WTC11 (cell line): ENCODE measurements at regions not wholly inside any gene's neighbourhood (a gene's known extent, or its start where the extent isn't known, plus 50 kb on each side); places are given as distances from the start of the nearest gene placed in this dataset.

Source experiments
- ATF2 ChIP-seq: sonication (generic); formaldehyde crosslinking; IDR thresholded peaks from 2 replicates; pipeline ENCODE4 v1.8.1; 2022; ENCODE audit warnings: low read depth, missing genetic modification reagents, borderline replicate concordance
- SP1 ChIP-seq: sonication (generic); formaldehyde crosslinking; conservative IDR thresholded peaks from 2 replicates; pipeline ENCODE4 v1.8.1; 2022; ENCODE audit warnings: missing genetic modification reagents
- TF ChIP-seq, protein P1 (sequence below): sonication (generic); formaldehyde crosslinking; IDR thresholded peaks from 2 replicates; pipeline ENCODE4 v1.8.0; 2022; ENCODE audit warnings: mild to moderate bottlenecking, missing genetic modification reagents
- TF ChIP-seq, protein P2 (sequence below): fragments of 200-600 bp; IDR thresholded peaks from 2 replicates; pipeline ENCODE4 v1.8.0; 2022; ENCODE audit warnings: antibody characterized with exemption

DNA sequence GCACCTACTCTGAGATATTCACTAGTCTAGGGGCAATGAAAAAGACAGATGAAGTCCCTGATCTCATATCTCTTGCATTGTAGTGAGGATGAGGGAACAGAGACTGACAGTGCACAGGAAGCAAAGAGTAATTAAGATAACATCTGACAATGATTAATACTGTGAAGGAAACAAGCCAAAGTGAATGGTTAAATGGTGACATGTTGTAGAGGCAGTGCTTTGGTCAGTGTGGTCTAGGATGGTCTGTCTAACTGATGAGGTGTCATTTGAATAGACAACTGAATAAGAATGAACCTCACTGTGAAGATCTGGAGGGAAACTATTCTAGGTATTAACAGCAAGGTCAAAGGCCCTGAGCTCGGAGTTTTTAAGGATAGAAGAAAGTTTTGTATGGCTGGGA is 333.3 kb upstream of the GRIA1 start:
- TF ChIP-seq, protein P1, sequence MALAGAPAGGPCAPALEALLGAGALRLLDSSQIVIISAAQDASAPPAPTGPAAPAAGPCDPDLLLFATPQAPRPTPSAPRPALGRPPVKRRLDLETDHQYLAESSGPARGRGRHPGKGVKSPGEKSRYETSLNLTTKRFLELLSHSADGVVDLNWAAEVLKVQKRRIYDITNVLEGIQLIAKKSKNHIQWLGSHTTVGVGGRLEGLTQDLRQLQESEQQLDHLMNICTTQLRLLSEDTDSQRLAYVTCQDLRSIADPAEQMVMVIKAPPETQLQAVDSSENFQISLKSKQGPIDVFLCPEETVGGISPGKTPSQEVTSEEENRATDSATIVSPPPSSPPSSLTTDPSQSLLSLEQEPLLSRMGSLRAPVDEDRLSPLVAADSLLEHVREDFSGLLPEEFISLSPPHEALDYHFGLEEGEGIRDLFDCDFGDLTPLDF (CRISPR knock-in tag): no peak
- TF ChIP-seq ATF2 (CRISPR knock-in tag): no peak
- TF ChIP-seq, protein P2, sequence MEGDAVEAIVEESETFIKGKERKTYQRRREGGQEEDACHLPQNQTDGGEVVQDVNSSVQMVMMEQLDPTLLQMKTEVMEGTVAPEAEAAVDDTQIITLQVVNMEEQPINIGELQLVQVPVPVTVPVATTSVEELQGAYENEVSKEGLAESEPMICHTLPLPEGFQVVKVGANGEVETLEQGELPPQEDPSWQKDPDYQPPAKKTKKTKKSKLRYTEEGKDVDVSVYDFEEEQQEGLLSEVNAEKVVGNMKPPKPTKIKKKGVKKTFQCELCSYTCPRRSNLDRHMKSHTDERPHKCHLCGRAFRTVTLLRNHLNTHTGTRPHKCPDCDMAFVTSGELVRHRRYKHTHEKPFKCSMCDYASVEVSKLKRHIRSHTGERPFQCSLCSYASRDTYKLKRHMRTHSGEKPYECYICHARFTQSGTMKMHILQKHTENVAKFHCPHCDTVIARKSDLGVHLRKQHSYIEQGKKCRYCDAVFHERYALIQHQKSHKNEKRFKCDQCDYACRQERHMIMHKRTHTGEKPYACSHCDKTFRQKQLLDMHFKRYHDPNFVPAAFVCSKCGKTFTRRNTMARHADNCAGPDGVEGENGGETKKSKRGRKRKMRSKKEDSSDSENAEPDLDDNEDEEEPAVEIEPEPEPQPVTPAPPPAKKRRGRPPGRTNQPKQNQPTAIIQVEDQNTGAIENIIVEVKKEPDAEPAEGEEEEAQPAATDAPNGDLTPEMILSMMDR: no peak
- no peak for TF ChIP-seq SP1 (CRISPR knock-in tag)
